ENCODE measurements at regions not wholly inside any gene's neighbourhood (a gene's known extent, or its start where the extent isn't known, plus 50 kb on each side); places are given as distances from the start of the nearest gene placed in this dataset.
A peak's percentile ranks its signal among the peaks of the same experiment; 100 is the strongest.

DNA sequence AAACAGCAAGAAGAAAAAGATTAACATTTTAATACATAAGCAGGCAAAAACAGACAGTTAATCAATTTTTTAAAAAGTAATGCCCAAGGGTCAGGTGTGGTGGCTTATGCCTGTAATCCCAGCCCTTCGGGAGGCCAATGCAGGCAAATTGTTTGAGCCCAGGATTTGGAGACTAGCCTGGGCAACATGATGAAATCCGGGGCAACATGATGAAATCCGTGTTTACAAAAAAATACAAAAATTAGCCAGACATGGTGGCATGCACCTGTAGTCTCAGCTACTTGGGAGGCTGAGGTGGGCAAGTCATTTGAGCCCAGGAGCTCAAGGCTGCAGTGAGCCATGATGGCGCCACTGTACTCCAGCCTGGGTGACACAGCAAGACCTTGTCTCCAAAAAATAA lies 94.1 kb upstream of the DST start:
- Histone ChIP-seq H3K36me3 (replicated peaks in 1 of 2; ENCODE audit: control insufficient read depth in 1 of 2, insufficient read depth in 2 of 2, low read length in 2 of 2) (no peaks in the 10 kb centered on the region), H3K27me3 (ENCODE audit: control insufficient read depth in 1 of 2, insufficient read depth in 2 of 2, low read length in 2 of 2) (no peaks in the 10 kb centered on the region), H3K4me1 (ENCODE audit: insufficient read depth, low read length) (peaks cover 43% of the 10 kb centered on the region), H3K9me3 (ENCODE audit: low read length) (no peaks in the 10 kb centered on the region), H3K4me2 (ENCODE audit: low read depth, low read length) (no peak overlapping the region), H3K27ac (ENCODE audit: extremely low read length, insufficient read depth, low read length) (no peak overlapping the region), H3K79me2 (ENCODE audit: insufficient read depth, low read length) (peaks cover 5% of the 10 kb centered on the region), H3K4me3 (replicated peaks in 1 of 3; ENCODE audit: insufficient read depth in 1 of 3, low read depth in 2 of 3, low read length in 3 of 3) (no peak overlapping the region), H4K20me1 (ENCODE audit: insufficient read depth, low read length) (no peaks in the 10 kb centered on the region), H3K9ac (ENCODE audit: insufficient read depth, low read depth, low read length) (no peak overlapping the region), H2AFZ (ENCODE audit: low read length) (no peak overlapping the region)
- ChIA-PET POLR2A (no interaction called here), CTCF (ENCODE audit: low intra/inter-chr PET ratio, low total read pairs) (no interaction called here)
- in situ Hi-C loops (cut with HindIII; ENCODE audit: extremely low pct_ligation_motif_present, low pct_unique_long_range_greater_than_20kb) (no loop called here), intact Hi-C loops (cut with micrococcal nuclease; ENCODE audit: unreplicated experiment) (no loop called here)
- WGBS (ENCODE audit: low lambda C conversion rate), result 96% methylated on average over 4 of the region's 4 CpGs
- DNase-seq (ENCODE audit: low spot score) (no peak), ATAC-seq (no peak), FAIRE-seq (no peak)
- BruUV-seq (replicated peaks), result no TSS peak
- TF ChIP-seq MTA1 (CRISPR knock-in tag; IDR thresholded peaks at IDR 0.05; ENCODE audit: borderline replicate concordance), result no peak
- no peak for TF ChIP-seq ARHGAP35 (CRISPR knock-in tag; IDR thresholded peaks at IDR 0.05; ENCODE audit: borderline replicate concordance)
- TF ChIP-seq ZNF317 (CRISPR knock-in tag; IDR thresholded peaks at IDR 0.05), result no peak
- TF ChIP-seq CEBPG (CRISPR knock-in tag; IDR thresholded peaks at IDR 0.05), result peak; percentile 60
- TF ChIP-seq ZFP82 (CRISPR knock-in tag; IDR thresholded peaks at IDR 0.05; ENCODE audit: borderline replicate concordance), result no peak
- TF ChIP-seq, protein P1, sequence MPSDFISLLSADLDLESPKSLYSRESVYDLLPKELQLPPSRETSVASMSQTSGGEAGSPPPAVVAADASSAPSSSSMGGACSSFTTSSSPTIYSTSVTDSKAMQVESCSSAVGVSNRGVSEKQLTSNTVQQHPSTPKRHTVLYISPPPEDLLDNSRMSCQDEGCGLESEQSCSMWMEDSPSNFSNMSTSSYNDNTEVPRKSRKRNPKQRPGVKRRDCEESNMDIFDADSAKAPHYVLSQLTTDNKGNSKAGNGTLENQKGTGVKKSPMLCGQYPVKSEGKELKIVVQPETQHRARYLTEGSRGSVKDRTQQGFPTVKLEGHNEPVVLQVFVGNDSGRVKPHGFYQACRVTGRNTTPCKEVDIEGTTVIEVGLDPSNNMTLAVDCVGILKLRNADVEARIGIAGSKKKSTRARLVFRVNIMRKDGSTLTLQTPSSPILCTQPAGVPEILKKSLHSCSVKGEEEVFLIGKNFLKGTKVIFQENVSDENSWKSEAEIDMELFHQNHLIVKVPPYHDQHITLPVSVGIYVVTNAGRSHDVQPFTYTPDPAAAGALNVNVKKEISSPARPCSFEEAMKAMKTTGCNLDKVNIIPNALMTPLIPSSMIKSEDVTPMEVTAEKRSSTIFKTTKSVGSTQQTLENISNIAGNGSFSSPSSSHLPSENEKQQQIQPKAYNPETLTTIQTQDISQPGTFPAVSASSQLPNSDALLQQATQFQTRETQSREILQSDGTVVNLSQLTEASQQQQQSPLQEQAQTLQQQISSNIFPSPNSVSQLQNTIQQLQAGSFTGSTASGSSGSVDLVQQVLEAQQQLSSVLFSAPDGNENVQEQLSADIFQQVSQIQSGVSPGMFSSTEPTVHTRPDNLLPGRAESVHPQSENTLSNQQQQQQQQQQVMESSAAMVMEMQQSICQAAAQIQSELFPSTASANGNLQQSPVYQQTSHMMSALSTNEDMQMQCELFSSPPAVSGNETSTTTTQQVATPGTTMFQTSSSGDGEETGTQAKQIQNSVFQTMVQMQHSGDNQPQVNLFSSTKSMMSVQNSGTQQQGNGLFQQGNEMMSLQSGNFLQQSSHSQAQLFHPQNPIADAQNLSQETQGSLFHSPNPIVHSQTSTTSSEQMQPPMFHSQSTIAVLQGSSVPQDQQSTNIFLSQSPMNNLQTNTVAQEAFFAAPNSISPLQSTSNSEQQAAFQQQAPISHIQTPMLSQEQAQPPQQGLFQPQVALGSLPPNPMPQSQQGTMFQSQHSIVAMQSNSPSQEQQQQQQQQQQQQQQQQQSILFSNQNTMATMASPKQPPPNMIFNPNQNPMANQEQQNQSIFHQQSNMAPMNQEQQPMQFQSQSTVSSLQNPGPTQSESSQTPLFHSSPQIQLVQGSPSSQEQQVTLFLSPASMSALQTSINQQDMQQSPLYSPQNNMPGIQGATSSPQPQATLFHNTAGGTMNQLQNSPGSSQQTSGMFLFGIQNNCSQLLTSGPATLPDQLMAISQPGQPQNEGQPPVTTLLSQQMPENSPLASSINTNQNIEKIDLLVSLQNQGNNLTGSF (CRISPR knock-in tag; IDR thresholded peaks at IDR 0.05), result no peak
- TF ChIP-seq, protein P2, sequence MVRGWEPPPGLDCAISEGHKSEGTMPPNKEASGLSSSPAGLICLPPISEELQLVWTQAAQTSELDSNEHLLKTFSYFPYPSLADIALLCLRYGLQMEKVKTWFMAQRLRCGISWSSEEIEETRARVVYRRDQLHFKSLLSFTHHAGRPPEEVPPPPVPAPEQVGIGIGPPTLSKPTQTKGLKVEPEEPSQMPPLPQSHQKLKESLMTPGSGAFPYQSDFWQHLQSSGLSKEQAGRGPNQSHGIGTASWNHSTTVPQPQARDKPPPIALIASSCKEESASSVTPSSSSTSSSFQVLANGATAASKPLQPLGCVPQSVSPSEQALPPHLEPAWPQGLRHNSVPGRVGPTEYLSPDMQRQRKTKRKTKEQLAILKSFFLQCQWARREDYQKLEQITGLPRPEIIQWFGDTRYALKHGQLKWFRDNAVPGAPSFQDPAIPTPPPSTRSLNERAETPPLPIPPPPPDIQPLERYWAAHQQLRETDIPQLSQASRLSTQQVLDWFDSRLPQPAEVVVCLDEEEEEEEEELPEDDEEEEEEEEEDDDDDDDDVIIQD (CRISPR knock-in tag; IDR thresholded peaks at IDR 0.05; ENCODE audit: low read depth), result peak; percentile 84
- no peak for TF ChIP-seq KLF16 (CRISPR knock-in tag; IDR thresholded peaks at IDR 0.05)
- TF ChIP-seq, protein P3, sequence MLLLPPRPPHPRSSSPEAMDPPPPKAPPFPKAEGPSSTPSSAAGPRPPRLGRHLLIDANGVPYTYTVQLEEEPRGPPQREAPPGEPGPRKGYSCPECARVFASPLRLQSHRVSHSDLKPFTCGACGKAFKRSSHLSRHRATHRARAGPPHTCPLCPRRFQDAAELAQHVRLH (CRISPR knock-in tag; IDR thresholded peaks at IDR 0.05; ENCODE audit: borderline replicate concordance, low read depth), result no peak
- TF ChIP-seq HNRNPH1 (optimal IDR thresholded peaks at IDR 0.05; ENCODE audit: low read depth, low read length), result no peak
- TF ChIP-seq ISX (CRISPR knock-in tag; conservative IDR thresholded peaks at IDR 0.05), result 0 out of 2 replicates have a peak, but pooled peaks have one; percentile 56
- TF ChIP-seq ADNP (CRISPR knock-in tag; IDR thresholded peaks at IDR 0.05), result no peak
- TF ChIP-seq ELF4 (CRISPR knock-in tag; IDR thresholded peaks at IDR 0.05; ENCODE audit: borderline replicate concordance), result no peak
- no peak for TF ChIP-seq CHD4 (IDR thresholded peaks at IDR 0.05; ENCODE audit: borderline replicate concordance, low read length)
- TF ChIP-seq, protein P4, sequence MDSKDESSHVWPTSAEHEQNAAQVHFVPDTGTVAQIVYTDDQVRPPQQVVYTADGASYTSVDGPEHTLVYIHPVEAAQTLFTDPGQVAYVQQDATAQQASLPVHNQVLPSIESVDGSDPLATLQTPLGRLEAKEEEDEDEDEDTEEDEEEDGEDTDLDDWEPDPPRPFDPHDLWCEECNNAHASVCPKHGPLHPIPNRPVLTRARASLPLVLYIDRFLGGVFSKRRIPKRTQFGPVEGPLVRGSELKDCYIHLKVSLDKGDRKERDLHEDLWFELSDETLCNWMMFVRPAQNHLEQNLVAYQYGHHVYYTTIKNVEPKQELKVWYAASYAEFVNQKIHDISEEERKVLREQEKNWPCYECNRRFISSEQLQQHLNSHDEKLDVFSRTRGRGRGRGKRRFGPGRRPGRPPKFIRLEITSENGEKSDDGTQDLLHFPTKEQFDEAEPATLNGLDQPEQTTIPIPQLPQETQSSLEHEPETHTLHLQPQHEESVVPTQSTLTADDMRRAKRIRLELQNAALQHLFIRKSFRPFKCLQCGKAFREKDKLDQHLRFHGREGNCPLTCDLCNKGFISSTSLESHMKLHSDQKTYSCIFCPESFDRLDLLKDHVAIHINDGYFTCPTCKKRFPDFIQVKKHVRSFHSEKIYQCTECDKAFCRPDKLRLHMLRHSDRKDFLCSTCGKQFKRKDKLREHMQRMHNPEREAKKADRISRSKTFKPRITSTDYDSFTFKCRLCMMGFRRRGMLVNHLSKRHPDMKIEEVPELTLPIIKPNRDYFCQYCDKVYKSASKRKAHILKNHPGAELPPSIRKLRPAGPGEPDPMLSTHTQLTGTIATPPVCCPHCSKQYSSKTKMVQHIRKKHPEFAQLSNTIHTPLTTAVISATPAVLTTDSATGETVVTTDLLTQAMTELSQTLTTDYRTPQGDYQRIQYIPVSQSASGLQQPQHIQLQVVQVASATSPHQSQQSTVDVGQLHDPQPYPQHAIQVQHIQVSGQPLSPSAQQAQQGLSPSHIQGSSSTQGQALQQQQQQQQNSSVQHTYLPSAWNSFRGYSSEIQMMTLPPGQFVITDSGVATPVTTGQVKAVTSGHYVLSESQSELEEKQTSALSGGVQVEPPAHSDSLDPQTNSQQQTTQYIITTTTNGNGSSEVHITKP (CRISPR knock-in tag; IDR thresholded peaks at IDR 0.05; ENCODE audit: low read depth), result no peak

Measured in HepG2 (cell line).